HCT116 (cell line): ENCODE measurements at regions not wholly inside any gene's neighbourhood (a gene's known extent, or its start where the extent isn't known, plus 50 kb on each side); places are given as distances from the start of the nearest gene placed in this dataset.
"Not testable (repeated sequence)": the region's sequence is repeated elsewhere in the genome, so short reads cannot be mapped to it uniquely, and the experiment has no call there.

ENCODE experiments used
- ATAC-seq: fragments of 200-7000 bp; cut with Tn5 transposase; 2 replicates; pipeline ENCODE4 v1.9.1; 2020; ENCODE audit warnings: mild to moderate bottlenecking, moderate library complexity
- BruUV-seq: library from RNA; stranded (reverse); fragments of 400-500 nt; replicated peaks from 2 replicates; lab custom pipeline; 2021; lab: Mats Ljungman, UMichigan
- CTCF ChIA-PET: fragments of 300-600 bp; sonication (Branson Sonifier 250); formaldehyde crosslinking; loops from one replicate; lab custom pipeline; 2021; ENCODE audit warnings: antibody characterized with exemption; lab: Charles Lee
- POLR2A ChIA-PET: fragments of 300-600, 350-600 bp; sonication (Branson Sonifier 250); formaldehyde crosslinking; loops from one replicate; lab custom pipeline; 2021; ENCODE audit warnings: antibody characterized with exemption; lab: Charles Lee
- RAD21 ChIA-PET, 2 experiments: fragments of 300-600 bp; sonication (Branson Sonifier 250); formaldehyde crosslinking; loops; one replicate each; lab custom pipeline; 2023; ENCODE audit warnings: low total read pairs in 2 of 2; ENCODE audit not compliant: uncharacterized antibody in 2 of 2, unreplicated experiment in 2 of 2, low non-redundant PET in 1 of 2; lab: Charles Lee
- DNase-seq: peaks from one replicate; pipeline ENCODE4 v3.0.0-alpha.2; 2010; ENCODE audit warnings: low read depth, low spot score
- H2AFZ ChIP-seq: fragments of 200-600 bp; shearing (Covaris generic), sonication (generic); 2 replicates; pipeline ENCODE4 v1.6.1; 2017; ENCODE audit warnings: low read depth, mixed run types, mixed read lengths, antibody characterized with exemption, low read length; ENCODE audit not compliant: poor library complexity, severe bottlenecking
- H3K27ac ChIP-seq: 2 replicates; pipeline ENCODE4 v1.5.1; 2012; ENCODE audit warnings: low read depth, low read length
- H3K27me3 ChIP-seq: fragments of 200-600 bp; sonication (generic); 2 replicates; pipeline ENCODE4 v1.6.1; 2016; ENCODE audit warnings: mixed run types, low read length, mixed read lengths; ENCODE audit not compliant: insufficient read depth
- H3K36me3 ChIP-seq, 2 experiments: fragments of 200-500 bp in 1 of 2; fragments of 200-600 bp in 1 of 2; sonication (Bioruptor generic) in 1 of 2; sonication (generic) in 1 of 2; 2 replicates each; pipeline versions ENCODE4 v1.5.1 to v1.6.1; 2014 to 2016; ENCODE audit warnings: low read length in 2 of 2, inconsistent platforms in 1 of 2, mixed read lengths in 1 of 2, mixed run types in 1 of 2; ENCODE audit not compliant: insufficient read depth in 2 of 2, control insufficient read depth in 1 of 2
- H3K4me1 ChIP-seq, 2 experiments: fragments of 200-600 bp in 1 of 2; sonication (generic) in 1 of 2; 2 replicates each; pipeline versions ENCODE4 v1.5.1 to v1.6.1; 2012 to 2017; ENCODE audit warnings: low read length in 2 of 2, inconsistent platforms in 1 of 2, mild to moderate bottlenecking in 1 of 2, mixed read lengths in 1 of 2, mixed run types in 1 of 2, moderate library complexity in 1 of 2; ENCODE audit not compliant: insufficient read depth in 2 of 2, control insufficient read depth in 1 of 2
- H3K4me2 ChIP-seq: fragments of 200-600 bp; sonication (generic); 2 replicates; pipeline ENCODE4 v1.6.1; 2017; ENCODE audit warnings: mixed run types, low read length, mixed read lengths
- H3K4me3 ChIP-seq, 2 experiments: fragments of 200-600 bp in 1 of 2; sonication (generic) in 1 of 2; replicated peaks in 1 of 2; 2 replicates each; pipeline ENCODE4 v1.5.1; 2011 to 2016; ENCODE audit warnings: low read length in 2 of 2, control low read depth in 1 of 2, low read depth in 1 of 2, mild to moderate bottlenecking in 1 of 2, mixed read lengths in 1 of 2, mixed run types in 1 of 2
- H3K79me2 ChIP-seq: fragments of 200-600 bp; sonication (generic); 2 replicates; pipeline ENCODE4 v1.6.1; 2017; ENCODE audit warnings: mild to moderate bottlenecking, mixed run types, low read length, moderate library complexity, mixed read lengths; ENCODE audit not compliant: insufficient read depth
- H3K9ac ChIP-seq: fragments of 200-600 bp; sonication (generic); 2 replicates; pipeline ENCODE4 v1.6.1; 2016; ENCODE audit warnings: low read length, mixed read lengths
- H3K9me2 ChIP-seq: fragments of 200-600 bp; sonication (generic), shearing (Covaris generic); 2 replicates; pipeline ENCODE4 v1.6.1; 2017; ENCODE audit warnings: mixed run types, mild to moderate bottlenecking, moderate library complexity; ENCODE audit not compliant: insufficient read depth
- H3K9me3 ChIP-seq, 2 experiments: fragments of 200-500 bp in 1 of 2; fragments of 200-600 bp in 1 of 2; sonication (Bioruptor generic) in 1 of 2; sonication (generic) in 1 of 2; 2 replicates each; pipeline ENCODE4 v1.6.1; 2014 to 2017; ENCODE audit warnings: low read length in 2 of 2, mixed read lengths in 2 of 2, inconsistent platforms in 1 of 2, low read depth in 1 of 2, mild to moderate bottlenecking in 1 of 2, mixed run types in 1 of 2, moderate library complexity in 1 of 2; ENCODE audit not compliant: control insufficient read depth in 1 of 2, insufficient read depth in 1 of 2
- H4K20me1 ChIP-seq: fragments of 200-600 bp; sonication (generic), shearing (Covaris generic); 2 replicates; pipeline ENCODE4 v1.6.1; 2017; ENCODE audit warnings: mixed run types, mild to moderate bottlenecking, moderate library complexity; ENCODE audit not compliant: insufficient read depth
- EZH2phosphoT487 ChIP-seq: fragments of 200-600 bp; IDR thresholded peaks from 2 replicates; pipeline ENCODE4 v1.6.1; 2018; ENCODE audit warnings: antibody characterized with exemption, borderline replicate concordance
- FOSL1 ChIP-seq: IDR thresholded peaks from 2 replicates; pipeline ENCODE4 v1.6.1; 2012; ENCODE audit warnings: low read depth
- POLR2A ChIP-seq: IDR thresholded peaks from 2 replicates; pipeline ENCODE4 v1.7.0; 2011; ENCODE audit warnings: borderline replicate concordance; ENCODE audit not compliant: insufficient read depth, insufficient read length; ENCODE audit errors: extremely low read depth
- SP1 ChIP-seq: IDR thresholded peaks from 2 replicates; pipeline ENCODE4 v1.6.1; 2012; ENCODE audit warnings: low read depth
- TCF7L2 ChIP-seq: IDR thresholded peaks from 2 replicates; pipeline ENCODE4 v1.7.0; 2011; ENCODE audit warnings: borderline replicate concordance, inconsistent platforms; ENCODE audit not compliant: insufficient read depth, insufficient read length; ENCODE audit errors: extremely low read depth
- intact Hi-C: fragments of 100-400 bp; cut with micrococcal nuclease; formaldehyde crosslinking; loops from 2 replicates; pipeline ENCODE4 v1.10.0; 2022
- TF ChIP-seq, protein P1 (sequence below): IDR thresholded peaks from 2 replicates; pipeline ENCODE4 v1.6.1; 2011; ENCODE audit warnings: mild to moderate bottlenecking, low read length, moderate library complexity; ENCODE audit not compliant: insufficient replicate concordance; ENCODE audit errors: extremely low read depth
- TF ChIP-seq, protein P2 (sequence below), 3 experiments: fragments of 200-600 bp in 1 of 3; sonication (generic) in 1 of 3; IDR thresholded peaks in 2 of 3; conservative IDR thresholded peaks in 1 of 3; 2 replicates each; pipeline ENCODE4 v1.5.1; 2012 to 2017; ENCODE audit warnings: low read depth in 2 of 3, low read length in 2 of 3, antibody characterized with exemption in 1 of 3, borderline replicate concordance in 1 of 3, control low read depth in 1 of 3, mild to moderate bottlenecking in 1 of 3, mixed read lengths in 1 of 3, mixed run types in 1 of 3, moderate library complexity in 1 of 3; ENCODE audit not compliant: insufficient read depth in 1 of 3
- TF ChIP-seq, protein P3 (sequence below): IDR thresholded peaks from 2 replicates; pipeline ENCODE4 v1.6.1; 2012

DNA sequence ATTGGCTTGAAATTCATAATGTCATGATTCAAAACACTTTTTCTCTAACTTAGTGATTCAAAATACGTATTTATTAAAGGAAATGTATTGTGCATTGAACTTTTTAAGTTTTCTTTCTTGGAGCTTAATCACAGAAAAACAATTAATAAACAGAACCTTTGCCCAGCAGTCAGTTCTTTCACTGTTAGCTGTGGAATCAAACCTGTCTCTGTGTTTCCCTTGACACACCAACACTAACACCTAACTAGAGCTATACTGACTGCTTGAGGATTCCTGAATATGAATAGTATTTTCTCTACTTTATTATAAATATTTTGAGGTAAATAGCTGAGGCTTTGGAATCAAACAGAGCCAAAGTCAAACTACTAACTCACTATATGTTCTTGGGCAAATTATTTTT, 296.4 kb downstream of the HIVEP2 start (continued):
- TF ChIP-seq, protein P1, sequence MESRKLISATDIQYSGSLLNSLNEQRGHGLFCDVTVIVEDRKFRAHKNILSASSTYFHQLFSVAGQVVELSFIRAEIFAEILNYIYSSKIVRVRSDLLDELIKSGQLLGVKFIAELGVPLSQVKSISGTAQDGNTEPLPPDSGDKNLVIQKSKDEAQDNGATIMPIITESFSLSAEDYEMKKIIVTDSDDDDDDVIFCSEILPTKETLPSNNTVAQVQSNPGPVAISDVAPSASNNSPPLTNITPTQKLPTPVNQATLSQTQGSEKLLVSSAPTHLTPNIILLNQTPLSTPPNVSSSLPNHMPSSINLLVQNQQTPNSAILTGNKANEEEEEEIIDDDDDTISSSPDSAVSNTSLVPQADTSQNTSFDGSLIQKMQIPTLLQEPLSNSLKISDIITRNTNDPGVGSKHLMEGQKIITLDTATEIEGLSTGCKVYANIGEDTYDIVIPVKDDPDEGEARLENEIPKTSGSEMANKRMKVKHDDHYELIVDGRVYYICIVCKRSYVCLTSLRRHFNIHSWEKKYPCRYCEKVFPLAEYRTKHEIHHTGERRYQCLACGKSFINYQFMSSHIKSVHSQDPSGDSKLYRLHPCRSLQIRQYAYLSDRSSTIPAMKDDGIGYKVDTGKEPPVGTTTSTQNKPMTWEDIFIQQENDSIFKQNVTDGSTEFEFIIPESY: no peak
- no peak for TF ChIP-seq SP1
- TF ChIP-seq, protein P2, sequence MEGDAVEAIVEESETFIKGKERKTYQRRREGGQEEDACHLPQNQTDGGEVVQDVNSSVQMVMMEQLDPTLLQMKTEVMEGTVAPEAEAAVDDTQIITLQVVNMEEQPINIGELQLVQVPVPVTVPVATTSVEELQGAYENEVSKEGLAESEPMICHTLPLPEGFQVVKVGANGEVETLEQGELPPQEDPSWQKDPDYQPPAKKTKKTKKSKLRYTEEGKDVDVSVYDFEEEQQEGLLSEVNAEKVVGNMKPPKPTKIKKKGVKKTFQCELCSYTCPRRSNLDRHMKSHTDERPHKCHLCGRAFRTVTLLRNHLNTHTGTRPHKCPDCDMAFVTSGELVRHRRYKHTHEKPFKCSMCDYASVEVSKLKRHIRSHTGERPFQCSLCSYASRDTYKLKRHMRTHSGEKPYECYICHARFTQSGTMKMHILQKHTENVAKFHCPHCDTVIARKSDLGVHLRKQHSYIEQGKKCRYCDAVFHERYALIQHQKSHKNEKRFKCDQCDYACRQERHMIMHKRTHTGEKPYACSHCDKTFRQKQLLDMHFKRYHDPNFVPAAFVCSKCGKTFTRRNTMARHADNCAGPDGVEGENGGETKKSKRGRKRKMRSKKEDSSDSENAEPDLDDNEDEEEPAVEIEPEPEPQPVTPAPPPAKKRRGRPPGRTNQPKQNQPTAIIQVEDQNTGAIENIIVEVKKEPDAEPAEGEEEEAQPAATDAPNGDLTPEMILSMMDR (IDR thresholded peaks at IDR 0.05 in 2 of 3, conservative IDR thresholded peaks at IDR 0.05 in 1 of 3; ENCODE audit: borderline replicate concordance in 1 of 3, insufficient read depth in 1 of 3, low read depth in 2 of 3, low read length in 2 of 3): no peak
- no peak for TF ChIP-seq TCF7L2
- TF ChIP-seq, protein P3, sequence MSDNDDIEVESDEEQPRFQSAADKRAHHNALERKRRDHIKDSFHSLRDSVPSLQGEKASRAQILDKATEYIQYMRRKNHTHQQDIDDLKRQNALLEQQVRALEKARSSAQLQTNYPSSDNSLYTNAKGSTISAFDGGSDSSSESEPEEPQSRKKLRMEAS: no peak
- TF ChIP-seq FOSL1: no peak
- TF ChIP-seq POLR2A: no peak
- no peak for TF ChIP-seq EZH2phosphoT487
- TF ChIP-seq, all 23 proteins: peak for 0

DNA sequence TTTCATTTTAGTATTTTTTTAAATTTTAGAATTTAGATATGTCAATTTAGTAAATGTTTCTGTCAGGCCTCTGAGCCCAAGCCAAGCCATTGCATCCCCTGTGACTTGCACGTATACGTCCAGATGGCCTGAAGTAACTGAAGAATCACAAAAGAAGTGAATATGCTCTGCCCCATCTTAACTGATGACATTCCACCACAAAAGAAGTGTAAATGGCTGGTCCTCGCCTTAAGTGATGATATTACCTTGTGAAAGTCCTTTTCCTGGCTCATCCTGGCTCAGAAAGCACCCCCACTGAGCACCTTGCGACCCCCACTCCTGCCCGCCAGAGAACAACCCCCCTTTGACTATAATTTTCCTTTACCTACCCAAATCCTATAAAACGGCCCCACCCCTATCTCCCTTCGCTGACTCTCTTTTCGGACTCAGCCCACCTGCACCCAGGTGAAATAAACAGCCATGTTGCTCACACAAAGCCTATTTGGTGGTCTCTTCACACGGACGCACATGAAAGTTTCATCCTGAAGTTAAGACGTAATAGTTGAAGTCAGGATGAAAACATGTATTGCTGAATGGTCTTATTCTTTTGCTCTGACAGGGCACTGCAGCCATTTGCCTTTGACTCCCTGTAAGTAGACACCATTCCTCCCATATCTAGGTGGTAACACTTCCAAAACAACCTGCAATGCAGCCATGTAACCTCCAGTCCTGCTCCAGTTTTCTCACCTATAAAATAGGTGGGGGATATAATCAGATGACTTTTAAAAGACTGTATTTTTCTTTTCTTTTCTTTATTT, 295.3 kb downstream of the HIVEP2 start:
- H3K4me2 ChIP-seq, ATAC-seq, intact Hi-C loops, H3K9ac ChIP-seq, H3K36me3 ChIP-seq, POLR2A ChIA-PET, H3K9me3 ChIP-seq, H4K20me1 ChIP-seq, H3K79me2 ChIP-seq, H3K27ac ChIP-seq, BruUV-seq, H3K4me3 ChIP-seq, H3K27me3 ChIP-seq, H2AFZ ChIP-seq, DNase-seq, CTCF ChIA-PET, H3K4me1 ChIP-seq, RAD21 ChIA-PET, H3K9me2 ChIP-seq: not testable (repeated sequence)
